HG02588 (cell line): ENCODE measurements at regions not wholly inside any gene's neighbourhood (a gene's known extent, or its start where the extent isn't known, plus 50 kb on each side); places are given as distances from the start of the nearest gene placed in this dataset.
"Not testable (repeated sequence)": the region's sequence is repeated elsewhere in the genome, so short reads cannot be mapped to it uniquely, and the experiment has no call there.

ENCODE experiments used
- ATAC-seq: cut with Tn5 transposase; IDR thresholded peaks from one replicate; pipeline ENCODE4 v1.9.1; 2021; ENCODE audit warnings: mild to moderate bottlenecking, moderate library complexity; ENCODE audit not compliant: unreplicated experiment

GRCh38 chr11:79512706-79513469, 72.1 kb upstream of the TENM4 start:
- ATAC-seq: no peak

- no peak for ATAC-seq
Measured at GRCh38 chr11:79510960-79511359, 70.1 kb upstream of the TENM4 start.

- no peak for ATAC-seq
Measured at GRCh38 chr11:79508461-79508860, 67.6 kb upstream of the TENM4 start.

GRCh38 chr11:79507706-79508105, 66.9 kb upstream of the TENM4 start:
- no peak for ATAC-seq

- ATAC-seq: no peak
Measured at GRCh38 chr11:79506734-79507344, 66.0 kb upstream of the TENM4 start.

GRCh38 chr11:79506124-79506523, 65.3 kb upstream of the TENM4 start:
- no peak for ATAC-seq

GRCh38 chr11:79503028-79503427, 62.2 kb upstream of the TENM4 start:
- ATAC-seq: no peak

GRCh38 chr11:79501707-79502106, 60.9 kb upstream of the TENM4 start:
- no peak for ATAC-seq

- ATAC-seq: not testable (repeated sequence)
Measured at GRCh38 chr11:79499929-79500328, 59.1 kb upstream of the TENM4 start.

GRCh38 chr11:79498667-79499066, 57.8 kb upstream of the TENM4 start:
- ATAC-seq: no peak

- ATAC-seq: peak; percentile 70
Measured at GRCh38 chr11:79493555-79494171, 52.8 kb upstream of the TENM4 start.

GRCh38 chr11:79492008-79492407, 51.2 kb upstream of the TENM4 start:
- no peak for ATAC-seq
